AG04449 (cell line): ENCODE measurements at regions not wholly inside any gene's neighbourhood (a gene's known extent, or its start where the extent isn't known, plus 50 kb on each side); places are given as distances from the start of the nearest gene placed in this dataset.

Experiments
- CTCF ChIA-PET: fragments of 350-600 bp; formaldehyde crosslinking; extraction: SDS; loops from one replicate; lab custom pipeline; 2021; ENCODE audit warnings: antibody characterized with exemption; lab: Yijun Ruan, JAX
- POLR2A ChIA-PET: fragments of 400-600, 350-600 bp; formaldehyde crosslinking; extraction: SDS; loops from one replicate; lab custom pipeline; 2020; ENCODE audit warnings: antibody characterized with exemption, inconsistent platforms; lab: Yijun Ruan, JAX
- DNase-seq: peaks from one replicate; pipeline ENCODE4 v3.0.0-alpha.2; 2010; ENCODE audit warnings: low read depth, low spot score
- H3K4me3 ChIP-seq: 2 replicates; pipeline ENCODE4 v1.5.1; 2011; ENCODE audit warnings: low read depth, mild to moderate bottlenecking, control low read depth, low read length
- TF ChIP-seq, protein P1 (sequence below): IDR thresholded peaks from one replicate; pipeline ENCODE4 v1.5.1; 2011; ENCODE audit warnings: mild to moderate bottlenecking, moderate library complexity, low read length, control low read depth, inconsistent platforms; ENCODE audit not compliant: insufficient read depth; ENCODE audit errors: missing control alignments

DNA sequence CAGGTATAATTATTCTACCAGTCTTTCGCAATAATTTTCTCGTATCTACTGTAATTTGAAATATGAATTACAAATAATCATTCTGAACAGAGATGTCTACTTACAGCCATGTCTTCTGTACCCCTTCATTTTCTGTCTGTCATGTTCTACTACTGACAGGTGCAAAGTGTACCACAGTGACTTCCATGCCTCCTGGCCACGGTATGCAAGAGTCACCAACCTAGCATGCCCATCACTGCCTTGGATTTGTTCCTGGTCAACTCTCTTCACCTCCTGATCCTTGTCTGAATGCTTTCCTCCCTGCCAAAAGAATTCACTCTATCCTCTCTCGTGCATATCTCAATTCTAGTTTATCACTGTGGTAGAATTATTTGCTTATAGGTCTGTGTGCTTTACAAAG, 755.4 kb downstream of the KCNJ2 start:
- TF ChIP-seq, protein P1, sequence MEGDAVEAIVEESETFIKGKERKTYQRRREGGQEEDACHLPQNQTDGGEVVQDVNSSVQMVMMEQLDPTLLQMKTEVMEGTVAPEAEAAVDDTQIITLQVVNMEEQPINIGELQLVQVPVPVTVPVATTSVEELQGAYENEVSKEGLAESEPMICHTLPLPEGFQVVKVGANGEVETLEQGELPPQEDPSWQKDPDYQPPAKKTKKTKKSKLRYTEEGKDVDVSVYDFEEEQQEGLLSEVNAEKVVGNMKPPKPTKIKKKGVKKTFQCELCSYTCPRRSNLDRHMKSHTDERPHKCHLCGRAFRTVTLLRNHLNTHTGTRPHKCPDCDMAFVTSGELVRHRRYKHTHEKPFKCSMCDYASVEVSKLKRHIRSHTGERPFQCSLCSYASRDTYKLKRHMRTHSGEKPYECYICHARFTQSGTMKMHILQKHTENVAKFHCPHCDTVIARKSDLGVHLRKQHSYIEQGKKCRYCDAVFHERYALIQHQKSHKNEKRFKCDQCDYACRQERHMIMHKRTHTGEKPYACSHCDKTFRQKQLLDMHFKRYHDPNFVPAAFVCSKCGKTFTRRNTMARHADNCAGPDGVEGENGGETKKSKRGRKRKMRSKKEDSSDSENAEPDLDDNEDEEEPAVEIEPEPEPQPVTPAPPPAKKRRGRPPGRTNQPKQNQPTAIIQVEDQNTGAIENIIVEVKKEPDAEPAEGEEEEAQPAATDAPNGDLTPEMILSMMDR = no peak
- no peak for DNase-seq
- POLR2A ChIA-PET = no interaction called here
- CTCF ChIA-PET = no interaction called here
- no peak overlapping the region for H3K4me3 ChIP-seq

DNA sequence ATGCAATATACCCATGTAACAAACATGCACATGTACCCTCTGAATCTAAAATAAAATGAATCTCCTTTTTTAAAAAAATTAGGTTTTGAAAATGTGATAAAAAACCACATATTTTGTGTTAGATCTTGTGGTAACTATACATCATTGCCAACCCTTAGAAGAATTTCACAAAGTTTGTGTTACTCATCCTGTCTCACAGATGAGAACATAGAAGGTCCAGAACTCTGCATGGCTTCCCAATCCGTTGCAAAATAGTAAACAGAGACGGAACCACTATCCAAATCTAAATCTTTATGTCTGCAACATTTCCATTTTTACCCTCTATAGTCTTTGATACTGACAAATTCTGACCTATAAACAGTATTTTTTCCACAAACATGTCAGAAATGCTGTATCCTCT, 759.9 kb downstream of the KCNJ2 start:
- DNase-seq = no peak
- no peak overlapping the region for H3K4me3 ChIP-seq
- ChIA-PET CTCF (no interaction called here), POLR2A (no interaction called here)
- TF ChIP-seq, protein P1 = no peak

DNA sequence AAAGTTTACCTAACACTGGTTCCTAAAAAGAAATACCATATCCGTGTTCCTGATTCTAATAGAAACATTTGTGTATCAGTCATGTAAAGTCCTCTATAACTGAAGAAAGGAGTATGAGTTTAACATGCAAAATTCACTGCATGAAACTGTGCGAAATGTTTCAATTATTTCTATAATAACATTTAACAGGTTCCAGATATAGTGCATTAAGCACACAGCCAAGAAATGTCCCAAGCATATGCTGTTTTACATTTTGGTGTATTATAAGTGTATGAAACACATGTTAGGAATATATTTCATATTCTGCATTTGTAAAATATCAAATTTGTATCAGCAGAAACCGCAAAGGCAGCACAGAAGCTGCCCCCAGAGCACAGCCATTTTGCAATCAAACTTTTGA, 764.9 kb downstream of the KCNJ2 start:
- TF ChIP-seq, protein P1 = no peak
- no peak for DNase-seq
- ChIA-PET CTCF (no interaction called here), POLR2A (no interaction called here)
- H3K4me3 ChIP-seq = no peak overlapping the region

DNA sequence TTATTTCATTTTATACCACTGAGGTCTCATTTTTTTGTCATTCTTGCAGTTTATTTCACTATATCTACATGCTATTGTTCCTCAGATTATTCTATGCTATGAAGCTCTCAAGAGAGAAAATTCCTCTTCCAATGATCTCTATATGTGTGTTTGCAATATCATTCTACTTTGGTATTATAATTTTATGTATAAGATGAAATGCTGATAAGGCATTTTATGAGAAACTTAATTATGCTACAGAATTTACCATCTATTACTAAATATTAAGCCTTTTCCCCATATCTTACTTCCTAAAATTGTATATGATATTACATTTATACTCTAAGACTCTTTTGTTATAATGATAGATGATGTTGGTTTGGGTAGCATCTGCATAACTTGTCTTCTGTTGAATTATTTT, 765.5 kb downstream of the KCNJ2 start:
- TF ChIP-seq, protein P1 = no peak
- no peak for DNase-seq
- no peak overlapping the region for H3K4me3 ChIP-seq
- POLR2A ChIA-PET = no interaction called here
- CTCF ChIA-PET = no interaction called here

DNA sequence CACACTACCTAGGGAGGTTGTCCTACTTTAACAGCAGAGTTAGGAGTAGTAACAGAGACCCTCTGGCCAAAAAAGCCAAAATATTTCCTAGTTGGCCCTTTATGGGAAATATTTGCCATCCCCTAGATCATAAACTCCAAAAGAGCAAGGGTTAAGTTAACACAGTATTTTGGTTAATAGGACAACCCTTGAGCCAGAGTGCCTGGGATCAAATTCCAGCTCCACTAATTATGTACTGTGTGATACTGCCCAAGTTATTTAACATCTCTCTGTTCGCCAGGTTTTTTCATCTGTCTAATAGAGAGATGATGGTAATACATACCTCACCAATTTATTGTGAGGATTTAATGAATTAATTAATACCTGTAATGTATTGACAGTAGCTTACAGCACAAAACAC, 767.4 kb downstream of the KCNJ2 start:
- ChIA-PET CTCF (no interaction called here), POLR2A (no interaction called here)
- H3K4me3 ChIP-seq = no peak overlapping the region
- no peak for DNase-seq
- TF ChIP-seq, protein P1 = no peak

DNA sequence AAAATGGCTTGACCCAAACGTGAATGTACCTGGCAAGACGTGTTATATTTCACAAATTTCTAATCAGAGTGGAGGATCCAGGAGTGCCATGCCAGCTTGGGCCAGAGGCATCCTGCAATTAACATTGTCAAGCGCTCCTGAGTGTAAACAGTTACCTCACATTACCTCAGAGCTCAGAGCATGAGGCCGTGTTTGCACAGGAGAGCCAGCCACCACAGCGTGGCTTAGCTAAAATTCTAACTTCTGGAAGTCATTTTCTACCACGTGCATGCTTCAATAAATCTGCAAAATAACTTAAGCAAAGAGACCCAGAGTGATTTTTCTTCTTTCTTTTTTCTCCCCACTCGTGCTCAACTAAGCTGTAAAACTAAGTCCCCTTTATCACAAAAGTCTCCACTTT, 769.0 kb downstream of the KCNJ2 start:
- no peak overlapping the region for H3K4me3 ChIP-seq
- CTCF ChIA-PET = no interaction called here
- POLR2A ChIA-PET = no interaction called here
- TF ChIP-seq, protein P1 = no peak
- DNase-seq = no peak
